HFFc6 (cell line): ENCODE measurements at regions not wholly inside any gene's neighbourhood (a gene's known extent, or its start where the extent isn't known, plus 50 kb on each side); places are given as distances from the start of the nearest gene placed in this dataset.

ENCODE experiments used
- DNase-seq: peaks from one replicate; pipeline ENCODE4 v3.0.0-alpha.2; 2018
- H3K27ac Mint-ChIP-seq: 2 replicates; pipeline ENCODE4 v1.8.0; 2020; ENCODE audit warnings: mild to moderate bottlenecking, mixed read lengths
- H3K27me3 Mint-ChIP-seq: 2 replicates; pipeline ENCODE4 v1.8.0; 2021; ENCODE audit warnings: mild to moderate bottlenecking, moderate library complexity, mixed read lengths; ENCODE audit not compliant: insufficient read depth
- H3K36me3 Mint-ChIP-seq: 2 replicates; pipeline ENCODE4 v1.8.0; 2021; ENCODE audit warnings: low read depth, mixed read lengths
- H3K4me1 Mint-ChIP-seq: 2 replicates; pipeline ENCODE4 v1.8.0; 2020; ENCODE audit warnings: low read depth, mixed read lengths
- H3K4me3 Mint-ChIP-seq: 2 replicates; pipeline ENCODE4 v1.8.0; 2020; ENCODE audit warnings: mild to moderate bottlenecking, moderate library complexity, mixed read lengths
- H3K9me3 Mint-ChIP-seq: 2 replicates; pipeline ENCODE4 v1.8.0; 2020; ENCODE audit warnings: mild to moderate bottlenecking, mixed read lengths
- TF ChIP-seq, protein P1 (sequence below): fragments of 200-600 bp; sonication (generic); IDR thresholded peaks from 2 replicates; pipeline ENCODE4 v1.5.0; 2021; ENCODE audit warnings: antibody characterized with exemption, mild to moderate bottlenecking

DNA sequence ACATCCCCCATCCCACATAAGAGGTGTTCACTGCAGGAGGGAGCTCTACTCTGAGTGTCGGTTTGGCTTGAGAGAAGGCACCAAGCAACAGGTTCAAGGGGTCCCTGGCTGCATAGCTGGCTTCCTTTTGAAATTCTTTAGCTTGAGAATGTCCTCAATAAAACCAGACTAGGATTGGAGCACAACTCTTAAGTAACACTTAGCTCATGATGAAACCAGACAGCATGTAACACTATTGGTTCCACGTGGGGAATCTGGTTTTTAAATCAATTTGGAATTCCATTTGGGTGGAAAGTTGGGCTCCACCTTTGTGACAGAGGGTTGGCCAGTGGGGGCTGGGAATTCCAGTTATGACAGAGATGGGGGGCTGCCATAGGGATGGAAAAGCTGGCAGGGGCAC, 281.2 kb downstream of the TLE3 start:
- Mint-ChIP-seq H3K4me1 (no peaks in the 10 kb centered on the region), H3K4me3 (no peak overlapping the region), H3K27me3 (peaks cover 44% of the 10 kb centered on the region), H3K27ac (no peak overlapping the region), H3K36me3 (no peaks in the 10 kb centered on the region), H3K9me3 (no peaks in the 10 kb centered on the region)
- TF ChIP-seq, protein P1, sequence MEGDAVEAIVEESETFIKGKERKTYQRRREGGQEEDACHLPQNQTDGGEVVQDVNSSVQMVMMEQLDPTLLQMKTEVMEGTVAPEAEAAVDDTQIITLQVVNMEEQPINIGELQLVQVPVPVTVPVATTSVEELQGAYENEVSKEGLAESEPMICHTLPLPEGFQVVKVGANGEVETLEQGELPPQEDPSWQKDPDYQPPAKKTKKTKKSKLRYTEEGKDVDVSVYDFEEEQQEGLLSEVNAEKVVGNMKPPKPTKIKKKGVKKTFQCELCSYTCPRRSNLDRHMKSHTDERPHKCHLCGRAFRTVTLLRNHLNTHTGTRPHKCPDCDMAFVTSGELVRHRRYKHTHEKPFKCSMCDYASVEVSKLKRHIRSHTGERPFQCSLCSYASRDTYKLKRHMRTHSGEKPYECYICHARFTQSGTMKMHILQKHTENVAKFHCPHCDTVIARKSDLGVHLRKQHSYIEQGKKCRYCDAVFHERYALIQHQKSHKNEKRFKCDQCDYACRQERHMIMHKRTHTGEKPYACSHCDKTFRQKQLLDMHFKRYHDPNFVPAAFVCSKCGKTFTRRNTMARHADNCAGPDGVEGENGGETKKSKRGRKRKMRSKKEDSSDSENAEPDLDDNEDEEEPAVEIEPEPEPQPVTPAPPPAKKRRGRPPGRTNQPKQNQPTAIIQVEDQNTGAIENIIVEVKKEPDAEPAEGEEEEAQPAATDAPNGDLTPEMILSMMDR = no peak
- DNase-seq = no peak

DNA sequence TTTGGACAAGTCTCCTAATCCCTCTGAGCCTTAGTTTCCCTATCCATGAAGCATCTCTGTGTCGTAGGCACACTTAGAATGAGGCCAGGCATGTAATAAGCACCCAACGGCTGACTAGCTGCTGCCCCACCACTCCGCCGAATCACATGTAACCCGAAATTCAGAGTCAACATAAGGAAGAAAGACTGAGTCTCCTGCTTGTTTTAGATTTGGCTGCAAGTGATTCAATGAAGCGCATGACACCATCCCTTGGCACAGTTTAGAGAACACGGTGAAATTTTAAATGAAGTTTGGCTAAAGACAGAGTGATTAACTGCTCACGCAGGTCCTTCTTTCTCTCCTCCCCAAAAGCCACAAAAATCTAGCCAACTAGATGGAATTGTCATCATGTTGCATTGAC, 279.2 kb downstream of the TLE3 start:
- Mint-ChIP-seq H3K4me1 (no peaks in the 10 kb centered on the region), H3K27ac (no peak overlapping the region), H3K9me3 (no peaks in the 10 kb centered on the region), H3K4me3 (no peak overlapping the region), H3K36me3 (no peaks in the 10 kb centered on the region), H3K27me3 (peaks cover 47% of the 10 kb centered on the region)
- no peak for DNase-seq
- TF ChIP-seq, protein P1 = no peak

DNA sequence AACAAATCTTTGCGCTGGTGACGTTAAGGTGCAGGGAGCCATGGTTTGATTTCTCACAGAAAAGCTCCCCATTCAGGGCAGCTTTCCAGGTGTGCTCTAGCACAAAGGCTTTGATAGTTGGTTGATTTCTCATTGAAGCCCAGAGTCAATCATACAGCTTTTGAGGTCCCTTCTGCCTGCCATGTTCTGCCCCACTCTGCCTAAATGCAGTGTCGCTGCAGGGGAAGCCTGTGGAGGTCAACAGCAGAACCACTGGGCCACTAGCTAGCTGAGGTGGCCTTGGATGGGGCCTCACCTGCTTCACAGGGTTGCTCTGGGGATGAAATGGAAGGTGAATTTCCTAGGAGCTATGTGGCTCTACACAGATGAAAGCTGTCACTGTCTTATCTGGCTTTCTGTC, 278.3 kb downstream of the TLE3 start:
- Mint-ChIP-seq H3K4me3 (no peak overlapping the region), H3K4me1 (no peaks in the 10 kb centered on the region), H3K9me3 (no peaks in the 10 kb centered on the region), H3K27ac (no peak overlapping the region), H3K27me3 (peaks cover 47% of the 10 kb centered on the region), H3K36me3 (no peaks in the 10 kb centered on the region)
- DNase-seq = no peak
- TF ChIP-seq, protein P1 = no peak

DNA sequence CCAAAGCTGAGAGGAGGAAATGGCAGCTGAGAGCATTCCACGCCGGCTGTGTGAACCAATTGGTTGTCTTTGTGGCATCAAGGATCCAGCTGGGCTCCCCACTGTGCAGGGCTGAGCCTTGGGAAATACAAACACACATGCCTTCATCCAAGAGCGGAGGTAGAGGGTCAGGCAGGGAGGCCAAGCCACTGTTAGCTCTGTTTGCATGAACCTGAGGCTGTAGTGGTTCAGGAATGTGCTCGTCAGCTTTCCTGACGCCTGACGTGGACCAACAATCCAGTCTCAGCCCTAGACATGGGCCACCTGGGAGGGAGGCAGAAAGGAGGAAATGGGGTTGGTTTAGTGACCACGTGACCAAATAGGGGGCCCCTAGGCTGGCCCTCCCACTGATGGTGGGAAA, 276.9 kb downstream of the TLE3 start:
- H3K36me3 Mint-ChIP-seq = no peaks in the 10 kb centered on the region
- DNase-seq = no peak
- H3K9me3 Mint-ChIP-seq = no peaks in the 10 kb centered on the region
- peaks cover 36% of the 10 kb centered on the region for H3K27me3 Mint-ChIP-seq
- H3K4me1 Mint-ChIP-seq = no peaks in the 10 kb centered on the region
- TF ChIP-seq, protein P1 = no peak
- H3K4me3 Mint-ChIP-seq = no peak overlapping the region
- no peak overlapping the region for H3K27ac Mint-ChIP-seq

DNA sequence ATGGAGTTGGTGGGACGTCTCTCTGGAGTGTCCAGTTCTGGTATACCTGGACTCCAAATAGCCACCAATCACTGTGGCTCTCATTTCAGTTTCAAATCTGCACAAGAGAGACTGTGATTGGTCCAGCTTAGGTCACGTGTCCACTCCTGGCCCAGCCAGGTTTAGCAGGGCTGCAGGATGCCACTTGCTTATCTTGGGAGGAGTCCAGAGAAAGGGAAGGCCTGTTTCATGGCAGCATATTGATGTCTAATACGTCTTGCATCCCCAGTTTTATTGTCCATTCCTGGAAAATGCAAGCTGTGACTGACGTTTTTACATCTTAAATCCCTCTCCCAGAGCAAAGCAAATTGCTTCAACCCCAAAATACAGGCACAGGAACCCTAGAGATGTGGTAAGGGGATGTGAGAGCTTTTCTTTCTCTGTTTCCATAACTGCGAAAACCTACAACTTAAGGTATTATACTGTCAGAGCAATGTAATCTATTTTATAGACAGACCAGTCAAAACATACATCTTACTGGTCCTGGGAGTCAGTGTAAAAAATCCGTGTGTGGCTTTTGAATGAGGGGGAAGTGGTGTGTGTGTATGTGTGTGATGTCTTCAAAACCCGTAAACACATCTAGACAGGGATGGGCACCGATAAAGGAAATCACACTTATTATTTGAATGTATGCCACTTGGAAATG, 274.4 kb downstream of the TLE3 start:
- TF ChIP-seq, protein P1 = no peak
- Mint-ChIP-seq H3K27ac (no peak overlapping the region), H3K9me3 (no peaks in the 10 kb centered on the region), H3K4me3 (no peak overlapping the region), H3K4me1 (no peaks in the 10 kb centered on the region), H3K27me3 (peaks cover 36% of the 10 kb centered on the region), H3K36me3 (no peaks in the 10 kb centered on the region)
- DNase-seq = peak; percentile 25
